Smooth muscle cell (in vitro differentiated cells): ENCODE measurements at regions not wholly inside any gene's neighbourhood (a gene's known extent, or its start where the extent isn't known, plus 50 kb on each side); places are given as distances from the start of the nearest gene placed in this dataset.

Source experiments
- DNase-seq: peaks from one replicate; lab custom pipeline; 2025; ENCODE audit not compliant: unreplicated experiment; lab: John Stamatoyannopoulos, UW
- H2AFZ ChIP-seq: fragments of 200-600 bp; sonication (generic); 2 replicates; pipeline ENCODE4 v1.6.0; 2016; ENCODE audit warnings: antibody characterized with exemption, low read depth, mild to moderate bottlenecking
- H3F3A ChIP-seq: fragments of 200-600 bp; sonication (generic); 2 replicates; pipeline ENCODE4 v1.6.0; 2017; ENCODE audit warnings: antibody characterized with exemption, low read depth
- H3K27ac ChIP-seq: fragments of 200-600 bp; sonication (generic); 2 replicates; pipeline ENCODE4 v1.5.1; 2016; ENCODE audit warnings: low read depth, mild to moderate bottlenecking
- H3K27me3 ChIP-seq: fragments of 200-600 bp; sonication (generic); 2 replicates; pipeline ENCODE4 v1.6.1; 2016; ENCODE audit warnings: low read depth, mild to moderate bottlenecking
- H3K36me3 ChIP-seq: fragments of 200-600 bp; sonication (generic); 2 replicates; pipeline ENCODE4 v1.5.1; 2016; ENCODE audit warnings: low read depth
- H3K4me1 ChIP-seq: fragments of 200-600 bp; sonication (generic); 2 replicates; pipeline ENCODE4 v1.5.1; 2016; ENCODE audit warnings: low read depth
- H3K4me2 ChIP-seq: fragments of 200-600 bp; sonication (generic); 2 replicates; pipeline ENCODE4 v1.6.0; 2016; ENCODE audit warnings: mild to moderate bottlenecking
- H3K4me3 ChIP-seq: fragments of 200-600 bp; sonication (generic); 2 replicates; pipeline ENCODE4 v1.5.1; 2016; ENCODE audit warnings: mild to moderate bottlenecking
- H3K79me2 ChIP-seq: fragments of 200-600 bp; sonication (generic); 2 replicates; pipeline ENCODE4 v1.6.0; 2016; ENCODE audit warnings: low read depth, mild to moderate bottlenecking
- H3K9ac ChIP-seq: fragments of 200-600 bp; sonication (generic); 2 replicates; pipeline ENCODE4 v1.6.0; 2016; ENCODE audit warnings: low read depth
- H3K9me3 ChIP-seq: fragments of 200-600 bp; sonication (generic); replicated peaks from 2 replicates; pipeline ENCODE4 v1.5.1; 2016; ENCODE audit warnings: low read depth
- H4K20me1 ChIP-seq: fragments of 200-600 bp; sonication (generic); 2 replicates; pipeline ENCODE4 v1.6.0; 2016; ENCODE audit warnings: low read depth
- WGBS: methylation state at CpG from one replicate; pipeline ENCODE4 v1.1.7; 2016; ENCODE audit warnings: low lambda C conversion rate; 5-methylcytosine and 5-hydroxymethylcytosine counted together
- TF ChIP-seq, protein P1 (sequence below): fragments of 200-600 bp; sonication (generic); IDR thresholded peaks from 2 replicates; pipeline ENCODE4 v1.5.1; 2017; ENCODE audit warnings: borderline replicate concordance, mild to moderate bottlenecking, antibody characterized with exemption; ENCODE audit not compliant: insufficient read depth, poor library complexity, severe bottlenecking

DNA sequence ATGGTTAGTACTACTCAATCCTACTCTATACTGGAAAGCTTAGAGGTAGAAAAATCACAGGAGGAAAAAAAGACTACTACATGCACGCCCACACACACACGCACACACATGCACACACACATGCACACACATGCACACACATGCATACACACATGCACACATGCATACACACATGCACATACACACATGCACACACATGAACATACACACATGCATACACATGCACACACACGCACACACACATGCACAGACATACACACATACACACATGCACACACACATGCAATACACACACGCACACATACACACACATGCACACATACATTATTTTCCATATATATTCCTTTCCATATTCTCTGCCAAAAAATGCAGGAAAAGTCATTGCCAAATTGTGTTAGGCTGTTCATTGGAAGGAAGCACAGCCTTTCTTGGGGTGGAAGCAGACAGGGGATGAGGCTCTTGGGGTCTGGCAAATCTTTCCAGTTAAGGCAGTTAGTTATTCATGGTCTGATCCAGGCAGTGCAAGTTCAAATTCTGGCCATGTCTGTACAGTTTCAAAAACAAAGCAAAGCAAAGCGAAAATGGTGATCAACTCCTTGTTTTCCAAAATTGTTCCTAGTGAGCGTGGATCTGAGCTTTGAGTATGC is 187.9 kb upstream of the EGFLAM start:
- Histone ChIP-seq H3K9ac (no peak overlapping the region), H3K36me3 (no peaks in the 10 kb centered on the region)
- WGBS, result 88% methylated on average over 6 of the region's 6 CpGs

DNA sequence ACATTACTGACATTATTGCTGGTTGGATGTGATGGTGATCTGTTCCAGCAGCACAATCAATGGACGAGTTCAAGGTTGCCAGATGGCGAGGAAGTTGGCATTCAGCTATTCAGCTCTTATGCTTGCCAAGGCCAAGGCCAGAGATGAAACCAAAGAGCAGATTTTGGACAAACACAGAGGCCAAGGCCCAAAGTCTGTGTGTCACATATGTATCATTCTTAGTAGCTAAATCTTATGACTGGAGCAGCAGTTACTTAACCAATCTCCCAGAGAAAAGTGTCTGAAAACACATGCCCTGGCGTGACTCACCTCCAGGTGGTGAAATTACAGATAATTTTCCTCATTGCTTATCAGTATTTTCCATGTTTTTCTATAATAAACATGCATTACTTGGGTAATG is 189.0 kb upstream of the EGFLAM start:
- Histone ChIP-seq H2AFZ (no peak overlapping the region), H3K4me2 (no peak overlapping the region), H3K4me3 (no peak overlapping the region), H3K27ac (peak overlapping the region; percentile 7), H3K9ac (no peak overlapping the region), H3K27me3 (no peaks in the 10 kb centered on the region), H3K4me1 (no peaks in the 10 kb centered on the region), H3F3A (no peaks in the 10 kb centered on the region), H3K36me3 (no peaks in the 10 kb centered on the region), H4K20me1 (no peaks in the 10 kb centered on the region), H3K79me2 (no peaks in the 10 kb centered on the region), H3K9me3 (no peaks in the 10 kb centered on the region)
- TF ChIP-seq, protein P1, sequence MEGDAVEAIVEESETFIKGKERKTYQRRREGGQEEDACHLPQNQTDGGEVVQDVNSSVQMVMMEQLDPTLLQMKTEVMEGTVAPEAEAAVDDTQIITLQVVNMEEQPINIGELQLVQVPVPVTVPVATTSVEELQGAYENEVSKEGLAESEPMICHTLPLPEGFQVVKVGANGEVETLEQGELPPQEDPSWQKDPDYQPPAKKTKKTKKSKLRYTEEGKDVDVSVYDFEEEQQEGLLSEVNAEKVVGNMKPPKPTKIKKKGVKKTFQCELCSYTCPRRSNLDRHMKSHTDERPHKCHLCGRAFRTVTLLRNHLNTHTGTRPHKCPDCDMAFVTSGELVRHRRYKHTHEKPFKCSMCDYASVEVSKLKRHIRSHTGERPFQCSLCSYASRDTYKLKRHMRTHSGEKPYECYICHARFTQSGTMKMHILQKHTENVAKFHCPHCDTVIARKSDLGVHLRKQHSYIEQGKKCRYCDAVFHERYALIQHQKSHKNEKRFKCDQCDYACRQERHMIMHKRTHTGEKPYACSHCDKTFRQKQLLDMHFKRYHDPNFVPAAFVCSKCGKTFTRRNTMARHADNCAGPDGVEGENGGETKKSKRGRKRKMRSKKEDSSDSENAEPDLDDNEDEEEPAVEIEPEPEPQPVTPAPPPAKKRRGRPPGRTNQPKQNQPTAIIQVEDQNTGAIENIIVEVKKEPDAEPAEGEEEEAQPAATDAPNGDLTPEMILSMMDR, result no peak
- DNase-seq, result no peak
- 94% methylated on average over 3 of the region's 3 CpGs for WGBS

More for the DNA sequence above, 187.9 kb upstream of the EGFLAM start:
- Histone ChIP-seq H3K27me3 (no peaks in the 10 kb centered on the region), H3K4me3 (no peak overlapping the region), H4K20me1 (no peaks in the 10 kb centered on the region), H2AFZ (no peak overlapping the region), H3K9me3 (no peaks in the 10 kb centered on the region), H3F3A (no peaks in the 10 kb centered on the region), H3K4me2 (no peak overlapping the region), H3K79me2 (no peaks in the 10 kb centered on the region), H3K4me1 (no peaks in the 10 kb centered on the region), H3K27ac (no peak overlapping the region)
- no peak for DNase-seq
- TF ChIP-seq, protein P1, result no peak

DNA sequence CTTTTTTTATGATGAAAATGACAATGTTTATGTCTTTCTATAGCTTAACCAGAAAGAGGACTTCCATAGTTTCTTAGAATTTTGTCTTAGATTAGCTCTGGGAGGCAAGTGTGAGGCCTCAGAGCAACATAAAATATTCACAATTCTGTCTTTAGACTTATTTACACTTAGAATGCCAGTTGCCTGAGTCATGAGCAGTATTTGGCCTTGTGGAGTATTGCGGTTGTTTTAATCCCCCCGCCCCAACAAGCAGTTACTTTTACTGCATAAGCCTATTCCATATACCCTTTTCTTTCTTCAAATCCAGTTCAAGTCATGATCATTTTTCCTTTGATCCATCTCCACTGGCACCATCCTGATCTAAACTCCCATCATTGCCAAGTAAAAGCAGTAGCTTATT is 198.0 kb upstream of the EGFLAM start:
- Histone ChIP-seq H3K27me3 (no peaks in the 10 kb centered on the region), H3F3A (peaks cover 10% of the 10 kb centered on the region), H3K9ac (no peak overlapping the region), H3K27ac (peak overlapping the region; percentile 91), H3K9me3 (no peaks in the 10 kb centered on the region), H3K36me3 (no peaks in the 10 kb centered on the region), H3K79me2 (no peaks in the 10 kb centered on the region), H3K4me2 (peak overlapping the region; percentile 78), H3K4me3 (no peak overlapping the region), H3K4me1 (peaks cover 7% of the 10 kb centered on the region), H2AFZ (peak overlapping the region; percentile 74), H4K20me1 (no peaks in the 10 kb centered on the region)
- TF ChIP-seq, protein P1, result no peak
- DNase-seq, result no peak
- WGBS, result 15% methylated on average over 2 of the region's 2 CpGs

DNA sequence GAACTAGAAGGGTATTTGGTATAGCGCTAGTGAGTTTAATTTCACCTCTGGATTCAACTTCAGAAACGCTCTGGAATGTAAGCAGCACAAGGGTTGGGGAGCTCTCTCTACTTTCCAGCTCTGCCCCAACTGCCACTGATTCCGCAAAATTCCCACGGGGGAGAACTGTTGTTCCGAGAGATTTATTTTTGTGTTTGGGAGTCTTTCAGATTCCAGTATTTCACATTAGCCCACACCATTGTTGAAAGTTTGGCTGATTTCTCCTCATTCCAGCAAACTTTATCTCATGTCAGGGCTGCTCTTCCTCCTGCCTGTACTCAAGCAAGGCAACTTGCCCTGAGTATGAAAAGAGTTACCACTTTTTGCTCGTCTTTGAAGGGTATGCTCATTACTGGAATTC is 198.5 kb upstream of the EGFLAM start:
- WGBS, result 43% methylated on average over 6 of the region's 6 CpGs
- Histone ChIP-seq H3K36me3 (no peaks in the 10 kb centered on the region), H3K9me3 (no peaks in the 10 kb centered on the region), H3K27ac (peak overlapping the region; percentile 91), H4K20me1 (no peaks in the 10 kb centered on the region), H2AFZ (peak overlapping the region; percentile 74), H3K79me2 (no peaks in the 10 kb centered on the region), H3K9ac (peak overlapping the region; percentile 20), H3K4me1 (peaks cover 7% of the 10 kb centered on the region), H3K4me2 (peak overlapping the region; percentile 78), H3K27me3 (no peaks in the 10 kb centered on the region), H3K4me3 (no peak overlapping the region), H3F3A (peaks cover 10% of the 10 kb centered on the region)
- TF ChIP-seq, protein P1, result no peak
- DNase-seq, result no peak
